GM12878 (cell line): ENCODE measurements at regions not wholly inside any gene's neighbourhood (a gene's known extent, or its start where the extent isn't known, plus 50 kb on each side); places are given as distances from the start of the nearest gene placed in this dataset.

Experiments
- CBFB ChIP-seq: IDR thresholded peaks from 2 replicates; pipeline ENCODE4 v1.6.1; 2016; ENCODE audit warnings: antibody characterized with exemption, low read depth
- CBX5 ChIP-seq: sonication (generic); IDR thresholded peaks from 2 replicates; pipeline ENCODE4 v1.6.1; 2016; ENCODE audit warnings: low read depth, moderate library complexity, mild to moderate bottlenecking, inconsistent platforms
- HDGF ChIP-seq: fragments of 450-650 bp; IDR thresholded peaks from 2 replicates; pipeline ENCODE4 v1.6.1; 2016; ENCODE audit warnings: antibody characterized with exemption
- ZZZ3 ChIP-seq: IDR thresholded peaks from 2 replicates; pipeline ENCODE4 v1.6.1; 2011; ENCODE audit warnings: low read depth; ENCODE audit not compliant: control insufficient read depth, insufficient read length
- TF ChIP-seq, protein P1 (sequence below): IDR thresholded peaks from 2 replicates; pipeline ENCODE4 v1.6.1; 2011; ENCODE audit warnings: low read depth, low read length, improper control_type of control experiment, borderline replicate concordance

DNA sequence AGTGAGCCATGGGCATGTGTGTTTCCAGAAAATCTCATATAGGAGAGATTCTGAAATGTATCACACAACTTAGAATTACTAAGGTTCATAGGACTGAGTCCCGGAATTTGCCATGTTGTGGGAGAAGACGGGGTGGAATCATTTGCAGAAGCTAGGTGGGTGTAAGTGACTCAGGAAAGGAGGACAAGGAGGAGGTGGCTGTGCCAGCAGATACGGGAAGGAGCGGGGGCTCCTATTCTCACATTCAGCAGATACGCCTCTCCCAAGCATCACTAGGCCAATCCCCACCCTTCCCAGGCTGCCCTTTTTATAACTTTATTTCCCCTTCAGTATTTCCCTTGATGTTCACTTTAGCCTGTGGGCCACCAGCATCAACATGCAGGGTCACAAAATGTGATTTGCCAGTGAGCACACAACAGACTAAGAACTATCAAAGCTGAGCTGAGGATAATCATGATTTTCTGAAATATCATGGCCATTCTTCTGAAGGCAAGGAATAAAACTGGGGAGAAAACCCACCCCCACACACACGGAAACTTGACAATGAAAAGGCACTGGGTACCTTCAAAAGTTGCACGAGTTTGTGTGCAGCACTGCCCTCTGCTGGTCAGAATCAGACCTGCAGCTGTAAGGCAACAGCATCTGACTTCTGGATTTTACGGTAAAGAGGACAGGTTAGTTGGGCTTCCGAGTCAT lies 133.2 kb downstream of the MTX3 start:
- TF ChIP-seq ZZZ3, result no peak
- TF ChIP-seq, protein P1, sequence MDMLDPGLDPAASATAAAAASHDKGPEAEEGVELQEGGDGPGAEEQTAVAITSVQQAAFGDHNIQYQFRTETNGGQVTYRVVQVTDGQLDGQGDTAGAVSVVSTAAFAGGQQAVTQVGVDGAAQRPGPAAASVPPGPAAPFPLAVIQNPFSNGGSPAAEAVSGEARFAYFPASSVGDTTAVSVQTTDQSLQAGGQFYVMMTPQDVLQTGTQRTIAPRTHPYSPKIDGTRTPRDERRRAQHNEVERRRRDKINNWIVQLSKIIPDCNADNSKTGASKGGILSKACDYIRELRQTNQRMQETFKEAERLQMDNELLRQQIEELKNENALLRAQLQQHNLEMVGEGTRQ, result no peak
- no peak for TF ChIP-seq HDGF
- TF ChIP-seq CBX5, result no peak
- no peak for TF ChIP-seq CBFB
